HEK293T (cell line): ENCODE measurements at regions not wholly inside any gene's neighbourhood (a gene's known extent, or its start where the extent isn't known, plus 50 kb on each side); places are given as distances from the start of the nearest gene placed in this dataset.

ENCODE experiments used
- CTCF ChIA-PET: fragments of 350-600 bp; formaldehyde crosslinking; extraction: SDS; loops from one replicate; lab custom pipeline; 2021; ENCODE audit warnings: antibody characterized with exemption, inconsistent platforms; lab: Yijun Ruan, JAX
- POLR2A ChIA-PET: fragments of 350-600 bp; formaldehyde crosslinking; extraction: SDS; loops from one replicate; lab custom pipeline; 2020; ENCODE audit warnings: antibody characterized with exemption, inconsistent platforms; lab: Yijun Ruan, JAX
- DNase-seq: peaks from one replicate; pipeline ENCODE4 v3.0.0; 2012; ENCODE audit warnings: mixed read lengths; ENCODE audit errors: extremely low spot score
- ARNT ChIP-seq: fragments of 450-650 bp; IDR thresholded peaks from 2 replicates; pipeline ENCODE4 v1.6.1; 2017; ENCODE audit warnings: mild to moderate bottlenecking
- BHLHE40 ChIP-seq: fragments of 450-650 bp; IDR thresholded peaks from 2 replicates; pipeline ENCODE4 v1.6.1; 2016; ENCODE audit warnings: mild to moderate bottlenecking, moderate library complexity, borderline replicate concordance
- CTBP1 ChIP-seq: fragments of 450-650 bp; IDR thresholded peaks from 2 replicates; pipeline ENCODE4 v1.6.1; 2016; ENCODE audit warnings: borderline replicate concordance
- ELF4 ChIP-seq: fragments of 450-650 bp; IDR thresholded peaks from 2 replicates; pipeline ENCODE4 v1.6.1; 2017; ENCODE audit warnings: antibody characterized with exemption
- FOXA1 ChIP-seq: fragments of 450-650 bp; IDR thresholded peaks from 2 replicates; pipeline ENCODE4 v1.6.1; 2016; ENCODE audit warnings: mild to moderate bottlenecking
- FOXK2 ChIP-seq: fragments of 450-650 bp; IDR thresholded peaks from 2 replicates; pipeline ENCODE4 v1.6.1; 2016; ENCODE audit warnings: mild to moderate bottlenecking
- FOXM1 ChIP-seq: fragments of 450-650 bp; IDR thresholded peaks from 2 replicates; pipeline ENCODE4 v1.6.1; 2017; ENCODE audit warnings: mild to moderate bottlenecking, borderline replicate concordance
- HDGF ChIP-seq: fragments of 450-650 bp; IDR thresholded peaks from 2 replicates; pipeline ENCODE4 v1.6.1; 2017; ENCODE audit warnings: antibody characterized with exemption, borderline replicate concordance
- L3MBTL2 ChIP-seq: fragments of 450-650 bp; conservative IDR thresholded peaks from 2 replicates; pipeline ENCODE4 v1.6.1; 2016; ENCODE audit warnings: mild to moderate bottlenecking
- LEF1 ChIP-seq: fragments of 450-650 bp; IDR thresholded peaks from 2 replicates; pipeline ENCODE4 v1.6.1; 2017; ENCODE audit warnings: mild to moderate bottlenecking, borderline replicate concordance
- NFRKB ChIP-seq: fragments of 450-650 bp; IDR thresholded peaks from 2 replicates; pipeline ENCODE4 v1.6.1; 2016; ENCODE audit warnings: mild to moderate bottlenecking, moderate library complexity
- PKNOX1 ChIP-seq: fragments of 450-650 bp; IDR thresholded peaks from 2 replicates; pipeline ENCODE4 v1.6.1; 2016
- SP1 ChIP-seq: fragments of 450-650 bp; IDR thresholded peaks from 2 replicates; pipeline ENCODE4 v1.6.1; 2017
- SUZ12 ChIP-seq: fragments of 450-650 bp; IDR thresholded peaks from 2 replicates; pipeline ENCODE4 v1.6.1; 2016; ENCODE audit warnings: mild to moderate bottlenecking
- TARDBP ChIP-seq: fragments of 450-650 bp; IDR thresholded peaks from 2 replicates; pipeline ENCODE4 v1.6.1; 2016
- ZNF384 ChIP-seq: fragments of 450-650 bp; IDR thresholded peaks from 2 replicates; pipeline ENCODE4 v1.6.1; 2016

GRCh38 chr5:28254846-28255245 is 1216.5 kb upstream of the CDH9 start:
- DNase-seq, result no peak
- ChIA-PET POLR2A (no interaction called here), CTCF (no interaction called here)
- no peak for TF ChIP-seq HDGF
- TF ChIP-seq SUZ12, result no peak
- TF ChIP-seq NFRKB, result no peak
- TF ChIP-seq FOXA1, result no peak

GRCh38 chr5:28253431-28253830 is 1215.0 kb upstream of the CDH9 start:
- CTCF ChIA-PET, result no interaction called here
- TF ChIP-seq L3MBTL2, result no peak
- no peak for TF ChIP-seq ARNT
- no peak for TF ChIP-seq FOXM1
- no peak for TF ChIP-seq BHLHE40
- no peak for TF ChIP-seq ELF4
- no peak for TF ChIP-seq LEF1
- no peak for TF ChIP-seq SUZ12
- no peak for TF ChIP-seq TARDBP
- TF ChIP-seq NFRKB, result no peak
- TF ChIP-seq FOXA1, result no peak
- no peak for TF ChIP-seq CTBP1
- TF ChIP-seq ZNF384, result no peak
- TF ChIP-seq PKNOX1, result no peak
- no peak for TF ChIP-seq FOXK2
- no peak for TF ChIP-seq HDGF
- no peak for TF ChIP-seq SP1
- POLR2A ChIA-PET, result no interaction called here
- DNase-seq, result no peak

GRCh38 chr5:28249771-28250415 is 1211.5 kb upstream of the CDH9 start:
- DNase-seq, result no peak
- ChIA-PET POLR2A (no interaction called here), CTCF (no interaction called here)
- TF ChIP-seq SUZ12, result no peak
- no peak for TF ChIP-seq LEF1
- TF ChIP-seq TARDBP, result no peak
- TF ChIP-seq BHLHE40, result no peak
- TF ChIP-seq NFRKB, result no peak
- TF ChIP-seq HDGF, result no peak
- no peak for TF ChIP-seq ZNF384
- no peak for TF ChIP-seq ARNT
- TF ChIP-seq FOXM1, result no peak
- no peak for TF ChIP-seq PKNOX1
- no peak for TF ChIP-seq SP1
- TF ChIP-seq L3MBTL2, result no peak

DNA sequence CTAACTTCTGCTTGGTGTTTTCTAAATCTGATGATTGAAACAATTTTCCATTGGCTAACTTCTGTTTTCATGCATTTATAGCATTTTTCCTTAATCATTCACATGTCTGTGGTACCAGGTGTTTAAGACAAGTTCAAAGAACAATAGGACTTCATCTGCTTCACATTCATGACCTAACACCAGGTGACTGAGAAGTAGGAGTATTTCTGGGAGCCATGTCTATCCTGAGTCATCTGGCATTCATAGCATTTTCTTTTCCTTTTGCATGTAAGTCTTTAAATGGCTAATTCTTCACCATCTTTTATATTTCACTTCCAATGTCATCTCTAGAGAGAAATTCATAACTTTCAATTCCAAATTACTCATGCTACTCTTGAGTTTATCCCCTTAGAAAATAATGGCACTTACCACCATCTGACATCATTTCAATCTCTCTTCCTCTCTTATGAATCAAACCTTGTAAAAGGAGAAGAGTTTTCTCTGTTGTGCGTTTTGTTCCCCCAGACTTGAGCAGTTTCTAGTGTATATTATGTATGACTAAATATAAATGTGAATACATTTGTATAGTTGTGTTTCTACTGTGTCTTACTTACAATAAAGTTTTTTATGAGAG is 1196.1 kb upstream of the CDH9 start:
- DNase-seq, result no peak
- POLR2A ChIA-PET, result no interaction called here

DNA sequence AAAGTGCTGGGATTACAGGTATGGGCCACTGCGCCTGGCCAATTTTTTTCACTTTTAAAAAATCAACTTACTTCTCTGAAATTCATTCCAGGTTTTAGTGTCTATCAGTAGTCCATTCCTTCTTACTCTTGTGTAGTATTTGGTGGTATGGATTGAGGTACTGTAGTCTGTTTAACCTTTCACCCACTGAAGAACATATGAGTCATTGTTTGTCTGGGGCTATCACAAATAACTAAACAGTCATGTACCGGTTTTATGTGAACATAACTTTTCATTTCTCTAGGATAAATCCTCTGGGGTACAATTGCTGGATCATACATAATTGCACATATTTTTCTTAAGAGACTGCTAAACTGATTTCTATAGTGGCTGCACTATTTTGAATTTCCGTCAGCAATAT is 1188.0 kb upstream of the CDH9 start:
- ChIA-PET CTCF (no interaction called here), POLR2A (no interaction called here)
- no peak for DNase-seq
- TF ChIP-seq FOXK2, result no peak
- no peak for TF ChIP-seq FOXM1
- TF ChIP-seq HDGF, result no peak
- TF ChIP-seq LEF1, result no peak
- TF ChIP-seq ARNT, result no peak
- no peak for TF ChIP-seq NFRKB
- no peak for TF ChIP-seq CTBP1
- no peak for TF ChIP-seq SP1
- TF ChIP-seq TARDBP, result no peak
- TF ChIP-seq ELF4, result no peak
- TF ChIP-seq PKNOX1, result no peak
- TF ChIP-seq BHLHE40, result no peak
- TF ChIP-seq ZNF384, result no peak
- TF ChIP-seq L3MBTL2, result no peak
- no peak for TF ChIP-seq SUZ12
- no peak for TF ChIP-seq FOXA1

More for the DNA sequence above, 1196.1 kb upstream of the CDH9 start:
- TF ChIP-seq TARDBP (no peak), LEF1 (no peak)
- CTCF ChIA-PET, result no interaction called here

DNA sequence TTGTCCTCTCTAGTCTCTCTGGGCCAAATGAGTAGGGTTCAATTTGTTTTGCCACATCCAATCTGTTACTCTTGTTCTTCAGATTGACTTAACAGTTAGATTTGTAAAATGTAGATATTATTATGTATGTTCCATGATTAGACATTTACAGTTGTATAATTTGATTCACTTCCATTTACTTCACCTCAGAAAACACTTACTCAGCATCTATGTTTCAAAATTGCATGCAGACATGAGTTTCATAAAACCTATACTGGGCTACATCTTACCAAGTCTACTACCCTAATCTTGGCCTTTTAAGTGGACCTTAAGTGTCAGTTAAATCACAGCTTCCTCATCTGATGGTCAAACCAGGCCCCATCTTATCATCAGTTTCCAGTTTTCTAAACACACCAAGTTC is 1181.2 kb upstream of the CDH9 start:
- ChIA-PET POLR2A (no interaction called here), CTCF (no interaction called here)
- no peak for TF ChIP-seq PKNOX1
- no peak for TF ChIP-seq ZNF384
- TF ChIP-seq NFRKB, result no peak
- TF ChIP-seq SUZ12, result no peak
- TF ChIP-seq ARNT, result no peak
- no peak for TF ChIP-seq HDGF
- no peak for TF ChIP-seq SP1
- no peak for TF ChIP-seq TARDBP
- TF ChIP-seq CTBP1, result no peak
- no peak for TF ChIP-seq LEF1
- no peak for TF ChIP-seq L3MBTL2
- TF ChIP-seq FOXM1, result no peak
- no peak for TF ChIP-seq FOXK2

More for the DNA sequence above, 1181.2 kb upstream of the CDH9 start:
- DNase-seq, result no peak
